ENCODE measurements at regions not wholly inside any gene's neighbourhood (a gene's known extent, or its start where the extent isn't known, plus 50 kb on each side); places are given as distances from the start of the nearest gene placed in this dataset.

- TF ChIP-seq CTCF (IDR thresholded peaks at IDR 0.05), result no peak
- TF ChIP-seq POLR2A (IDR thresholded peaks at IDR 0.05), result no peak
Measured at GRCh38 chr4:15182600-15183220, 180.4 kb downstream of the CPEB2 start.

All from body of pancreas (tissue), 4 donors.